NB4 (cell line): ENCODE measurements at regions not wholly inside any gene's neighbourhood (a gene's known extent, or its start where the extent isn't known, plus 50 kb on each side); places are given as distances from the start of the nearest gene placed in this dataset.

Source experiments
- CTCF ChIP-seq: IDR thresholded peaks from one replicate; pipeline ENCODE4 v1.5.1; 2012; ENCODE audit warnings: low read depth, low read length
- MAX ChIP-seq: IDR thresholded peaks from 2 replicates; pipeline ENCODE4 v1.6.1; 2011; ENCODE audit warnings: low read depth, low read length
- POLR2A ChIP-seq: IDR thresholded peaks from 2 replicates; pipeline ENCODE4 v1.6.1; 2011; ENCODE audit warnings: mild to moderate bottlenecking; ENCODE audit not compliant: insufficient read length; ENCODE audit errors: extremely low read depth

GRCh38 chr10:117609095-117609795, 66.7 kb downstream of the EMX2 start:
- TF ChIP-seq CTCF, result no peak
- no peak for TF ChIP-seq MAX
- TF ChIP-seq POLR2A, result no peak
